ENCODE measurements at regions not wholly inside any gene's neighbourhood (a gene's known extent, or its start where the extent isn't known, plus 50 kb on each side); places are given as distances from the start of the nearest gene placed in this dataset.

GRCh38 chr1:14535619-14536355 is 62.7 kb upstream of the KAZN start:
- Histone ChIP-seq H3K4me3 (ENCODE audit: low read depth in 1 of 5, low read length in 5 of 5) (no peak overlapping the region), H3K27me3 (ENCODE audit: control insufficient read depth in 5 of 5, insufficient read depth in 4 of 5, low read length in 5 of 5) (no peaks in the 10 kb centered on the region), H3K4me1 (ENCODE audit: control insufficient read depth in 5 of 5, insufficient read depth in 5 of 5, low read length in 5 of 5) (no peaks in the 10 kb centered on the region), H3K27ac (ENCODE audit: low read depth, low read length) (no peak overlapping the region), H3K36me3 (ENCODE audit: control insufficient read depth in 5 of 5, insufficient read depth in 5 of 5, low read length in 5 of 5) (no peaks in the 10 kb centered on the region), H3K9me3 (ENCODE audit: control insufficient read depth in 5 of 5, low read length in 5 of 5) (no peaks in the 10 kb centered on the region), H3K9ac (ENCODE audit: low read length in 5 of 5) (no peak overlapping the region)

- Histone ChIP-seq H3K4me3 (ENCODE audit: low read depth in 1 of 5, low read length in 5 of 5) (no peak overlapping the region), H3K36me3 (ENCODE audit: control insufficient read depth in 5 of 5, insufficient read depth in 5 of 5, low read length in 5 of 5) (no peaks in the 10 kb centered on the region), H3K4me1 (ENCODE audit: control insufficient read depth in 5 of 5, insufficient read depth in 5 of 5, low read length in 5 of 5) (peaks cover 0 to 5% (median 4%) of the 10 kb centered on the region in 5 donors), H3K9me3 (ENCODE audit: control insufficient read depth in 5 of 5, low read length in 5 of 5) (no peaks in the 10 kb centered on the region), H3K9ac (ENCODE audit: low read length in 5 of 5) (no peak overlapping the region), H3K27ac (ENCODE audit: low read depth, low read length) (no peak overlapping the region), H3K27me3 (ENCODE audit: control insufficient read depth in 5 of 5, insufficient read depth in 4 of 5, low read length in 5 of 5) (no peaks in the 10 kb centered on the region)
Observed at GRCh38 chr1:14538335-14538734, 60.1 kb upstream of the KAZN start.

DNA sequence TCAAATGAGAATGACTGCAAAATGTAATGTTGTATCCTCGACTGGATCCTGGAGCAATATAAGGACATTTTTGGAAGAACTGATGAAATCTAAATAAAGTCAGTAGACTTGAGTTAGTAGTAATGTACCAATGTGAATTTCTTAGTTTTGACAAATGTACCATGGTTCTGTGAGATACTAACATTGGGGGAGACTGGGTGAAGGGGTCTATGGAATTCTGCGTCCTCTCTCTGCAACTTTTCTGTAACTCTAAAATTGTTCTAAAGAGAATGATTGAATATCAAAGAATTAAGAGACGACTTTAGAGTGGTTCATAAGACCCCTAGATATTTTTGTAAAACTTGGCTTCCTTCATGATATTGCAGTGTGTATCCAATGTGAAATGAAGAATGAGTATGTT is 59.2 kb upstream of the KAZN start:
- Histone ChIP-seq H3K9ac (ENCODE audit: low read length in 5 of 5) (no peak overlapping the region), H3K4me3 (ENCODE audit: low read depth in 1 of 5, low read length in 5 of 5) (no peak overlapping the region), H3K36me3 (ENCODE audit: control insufficient read depth in 5 of 5, insufficient read depth in 5 of 5, low read length in 5 of 5) (no peaks in the 10 kb centered on the region), H3K27ac (ENCODE audit: low read depth, low read length) (no peak overlapping the region), H3K27me3 (ENCODE audit: control insufficient read depth in 5 of 5, insufficient read depth in 4 of 5, low read length in 5 of 5) (no peaks in the 10 kb centered on the region), H3K9me3 (ENCODE audit: control insufficient read depth in 5 of 5, low read length in 5 of 5) (no peaks in the 10 kb centered on the region), H3K4me1 (ENCODE audit: control insufficient read depth in 5 of 5, insufficient read depth in 5 of 5, low read length in 5 of 5) (peaks cover 0 to 12% (median 8%) of the 10 kb centered on the region in 5 donors)

GRCh38 chr1:14539953-14540563 is 58.4 kb upstream of the KAZN start:
- no peaks in the 10 kb centered on the region for H3K36me3 ChIP-seq (ENCODE audit: control insufficient read depth in 5 of 5, insufficient read depth in 5 of 5, low read length in 5 of 5)
- H3K9me3 ChIP-seq (ENCODE audit: control insufficient read depth in 5 of 5, low read length in 5 of 5) = no peaks in the 10 kb centered on the region
- H3K4me1 ChIP-seq (ENCODE audit: control insufficient read depth in 5 of 5, insufficient read depth in 5 of 5, low read length in 5 of 5) = peaks cover 0 to 12% (median 8%) of the 10 kb centered on the region in 5 donors
- H3K4me3 ChIP-seq (ENCODE audit: low read depth in 1 of 5, low read length in 5 of 5) = no peak overlapping the region
- no peak overlapping the region for H3K9ac ChIP-seq (ENCODE audit: low read length in 5 of 5)
- H3K27me3 ChIP-seq (ENCODE audit: control insufficient read depth in 5 of 5, insufficient read depth in 4 of 5, low read length in 5 of 5) = no peaks in the 10 kb centered on the region
- H3K27ac ChIP-seq (ENCODE audit: low read depth, low read length) = no peak overlapping the region

DNA sequence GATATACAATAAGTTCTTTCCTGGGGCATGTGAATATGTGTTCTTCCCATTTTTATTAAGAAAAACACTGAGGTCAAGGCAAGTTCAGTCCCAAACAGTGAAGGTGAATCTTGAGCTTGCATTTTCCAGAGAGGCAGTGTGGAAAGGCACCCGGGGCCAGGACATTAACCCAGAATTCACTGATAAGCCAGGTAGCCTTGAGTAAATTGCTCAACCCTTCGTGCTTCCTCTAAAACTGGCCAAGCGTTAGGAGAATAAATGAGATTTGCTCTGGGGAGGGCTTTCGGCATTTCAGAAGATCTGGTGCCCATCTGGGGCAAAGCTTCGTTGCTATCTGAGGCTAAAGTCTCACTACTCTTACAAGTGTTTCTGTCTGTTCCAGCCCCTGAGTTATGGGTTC is 57.1 kb upstream of the KAZN start:
- Histone ChIP-seq H3K9ac (ENCODE audit: low read length in 5 of 5) (no peak overlapping the region), H3K27me3 (ENCODE audit: control insufficient read depth in 5 of 5, insufficient read depth in 4 of 5, low read length in 5 of 5) (no peaks in the 10 kb centered on the region), H3K27ac (ENCODE audit: low read depth, low read length) (no peak overlapping the region), H3K36me3 (ENCODE audit: control insufficient read depth in 5 of 5, insufficient read depth in 5 of 5, low read length in 5 of 5) (no peaks in the 10 kb centered on the region), H3K9me3 (ENCODE audit: control insufficient read depth in 5 of 5, low read length in 5 of 5) (peaks cover 0 to 5% (median 0%) of the 10 kb centered on the region in 5 donors), H3K4me1 (ENCODE audit: control insufficient read depth in 5 of 5, insufficient read depth in 5 of 5, low read length in 5 of 5) (peaks cover 0 to 12% (median 8%) of the 10 kb centered on the region in 5 donors), H3K4me3 (ENCODE audit: low read depth in 1 of 5, low read length in 5 of 5) (no peak overlapping the region)

GRCh38 chr1:14543191-14543840 is 55.2 kb upstream of the KAZN start:
- H3K27me3 ChIP-seq (ENCODE audit: control insufficient read depth in 5 of 5, insufficient read depth in 4 of 5, low read length in 5 of 5) = no peaks in the 10 kb centered on the region
- H3K9me3 ChIP-seq (ENCODE audit: control insufficient read depth in 5 of 5, low read length in 5 of 5) = peaks cover 0 to 5% (median 0%) of the 10 kb centered on the region in 5 donors
- peaks cover 0 to 14% (median 8%) of the 10 kb centered on the region in 5 donors for H3K4me1 ChIP-seq (ENCODE audit: control insufficient read depth in 5 of 5, insufficient read depth in 5 of 5, low read length in 5 of 5)
- H3K27ac ChIP-seq (ENCODE audit: low read depth, low read length) = peak overlapping the region; percentile 33
- H3K36me3 ChIP-seq (ENCODE audit: control insufficient read depth in 5 of 5, insufficient read depth in 5 of 5, low read length in 5 of 5) = no peaks in the 10 kb centered on the region
- peak overlapping the region in 1 of 5 donors; percentile 25 for H3K4me3 ChIP-seq (ENCODE audit: low read depth in 1 of 5, low read length in 5 of 5)
- H3K9ac ChIP-seq (ENCODE audit: low read length in 5 of 5) = no peak overlapping the region

- Histone ChIP-seq H3K27me3 (ENCODE audit: control insufficient read depth in 5 of 5, insufficient read depth in 4 of 5, low read length in 5 of 5) (no peaks in the 10 kb centered on the region), H3K9ac (ENCODE audit: low read length in 5 of 5) (no peak overlapping the region), H3K27ac (ENCODE audit: low read depth, low read length) (no peak overlapping the region), H3K4me1 (ENCODE audit: control insufficient read depth in 5 of 5, insufficient read depth in 5 of 5, low read length in 5 of 5) (peaks cover 0 to 16% (median 8%) of the 10 kb centered on the region in 5 donors), H3K9me3 (ENCODE audit: control insufficient read depth in 5 of 5, low read length in 5 of 5) (peaks cover 0 to 5% (median 0%) of the 10 kb centered on the region in 5 donors), H3K4me3 (ENCODE audit: low read depth in 1 of 5, low read length in 5 of 5) (no peak overlapping the region), H3K36me3 (ENCODE audit: control insufficient read depth in 5 of 5, insufficient read depth in 5 of 5, low read length in 5 of 5) (no peaks in the 10 kb centered on the region)
Observed at GRCh38 chr1:14544319-14544718, 54.2 kb upstream of the KAZN start.

- peaks cover 0 to 5% (median 0%) of the 10 kb centered on the region in 5 donors for H3K9me3 ChIP-seq (ENCODE audit: control insufficient read depth in 5 of 5, low read length in 5 of 5)
- H3K27ac ChIP-seq (ENCODE audit: low read depth, low read length) = no peak overlapping the region
- H3K4me1 ChIP-seq (ENCODE audit: control insufficient read depth in 5 of 5, insufficient read depth in 5 of 5, low read length in 5 of 5) = peaks cover 0 to 21% (median 8%) of the 10 kb centered on the region in 5 donors
- H3K27me3 ChIP-seq (ENCODE audit: control insufficient read depth in 5 of 5, insufficient read depth in 4 of 5, low read length in 5 of 5) = no peaks in the 10 kb centered on the region
- H3K36me3 ChIP-seq (ENCODE audit: control insufficient read depth in 5 of 5, insufficient read depth in 5 of 5, low read length in 5 of 5) = no peaks in the 10 kb centered on the region
- no peak overlapping the region for H3K9ac ChIP-seq (ENCODE audit: low read length in 5 of 5)
- no peak overlapping the region for H3K4me3 ChIP-seq (ENCODE audit: low read depth in 1 of 5, low read length in 5 of 5)
Observed at GRCh38 chr1:14545422-14546025, 53.0 kb upstream of the KAZN start.

- no peaks in the 10 kb centered on the region for H3K27me3 ChIP-seq (ENCODE audit: control insufficient read depth in 5 of 5, insufficient read depth in 4 of 5, low read length in 5 of 5)
- H3K27ac ChIP-seq (ENCODE audit: low read depth, low read length) = no peak overlapping the region
- H3K4me1 ChIP-seq (ENCODE audit: control insufficient read depth in 5 of 5, insufficient read depth in 5 of 5, low read length in 5 of 5) = peaks cover 0 to 21% (median 8%) of the 10 kb centered on the region in 5 donors
- H3K9ac ChIP-seq (ENCODE audit: low read length in 5 of 5) = no peak overlapping the region
- no peaks in the 10 kb centered on the region for H3K36me3 ChIP-seq (ENCODE audit: control insufficient read depth in 5 of 5, insufficient read depth in 5 of 5, low read length in 5 of 5)
- H3K9me3 ChIP-seq (ENCODE audit: control insufficient read depth in 5 of 5, low read length in 5 of 5) = peaks cover 0 to 5% (median 0%) of the 10 kb centered on the region in 5 donors
- H3K4me3 ChIP-seq (ENCODE audit: low read depth in 1 of 5, low read length in 5 of 5) = no peak overlapping the region
Observed at GRCh38 chr1:14546416-14546815, 52.1 kb upstream of the KAZN start.
